ENCODE measurements at regions not wholly inside any gene's neighbourhood (a gene's known extent, or its start where the extent isn't known, plus 50 kb on each side); places are given as distances from the start of the nearest gene placed in this dataset.

DNA sequence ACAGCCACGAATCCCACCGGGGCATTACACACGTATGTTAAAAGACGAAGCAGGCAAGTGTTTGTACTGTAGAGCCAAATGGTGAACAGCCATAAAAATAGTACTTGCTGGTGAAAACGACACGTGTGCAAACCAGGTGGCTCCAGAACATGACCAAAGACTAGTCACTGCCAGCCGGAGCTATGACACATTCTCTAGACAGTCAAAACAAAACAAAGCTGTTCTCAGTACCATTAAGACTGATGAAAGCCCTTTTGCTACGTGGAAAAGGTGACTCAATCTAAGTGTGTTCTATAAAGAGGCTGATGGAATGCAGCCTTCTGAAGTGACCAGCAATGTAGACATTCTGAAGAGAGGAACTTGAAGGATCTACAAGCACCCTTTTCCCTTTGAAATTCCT lies 367.7 kb upstream of the NETO1 start:
- DNase-seq (ENCODE audit: low spot score): peak; percentile 83

DNA sequence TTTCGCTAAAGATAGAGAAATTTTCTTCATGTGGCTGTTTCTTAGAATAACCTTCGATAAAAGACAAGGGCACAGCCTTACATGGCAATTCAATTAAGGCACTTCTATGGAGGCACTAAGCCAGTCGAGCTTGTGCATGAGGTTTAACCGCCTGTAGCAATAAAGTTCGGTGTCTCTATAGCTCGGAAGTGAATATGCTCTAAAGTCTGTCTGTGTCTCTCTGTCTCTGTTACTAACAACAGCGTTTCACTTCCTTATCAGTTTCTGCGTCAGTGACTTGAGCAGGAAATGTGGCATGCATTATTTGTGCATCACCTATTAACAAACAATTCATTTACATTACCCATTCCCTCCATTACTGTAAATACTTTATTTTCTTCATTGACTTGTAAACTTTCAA lies 365.1 kb upstream of the NETO1 start:
- DNase-seq (ENCODE audit: low spot score): no peak

GRCh38 chr18:73220663-73221062 lies 352.9 kb upstream of the NETO1 start:
- DNase-seq (ENCODE audit: low spot score): no peak

DNA sequence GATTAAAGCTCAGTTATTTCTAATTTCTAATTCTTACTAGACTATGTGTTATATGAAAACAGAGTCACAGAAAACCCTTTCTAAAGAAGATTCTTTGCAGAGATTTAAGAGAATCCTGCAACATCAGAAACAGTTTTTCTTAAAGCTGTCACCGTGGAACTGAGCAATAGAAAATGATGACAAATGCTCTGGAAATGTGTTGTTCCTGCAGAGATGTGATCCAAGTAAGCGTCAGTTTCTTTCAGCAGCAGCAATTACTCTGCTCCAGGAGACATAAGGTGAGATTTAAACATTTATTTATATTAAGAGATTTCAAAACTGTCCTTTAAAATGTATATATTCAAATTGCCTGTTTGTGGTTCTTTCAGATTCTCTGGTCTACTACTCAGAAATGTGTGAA lies 350.5 kb upstream of the NETO1 start:
- no peak for DNase-seq (ENCODE audit: low spot score)

DNA sequence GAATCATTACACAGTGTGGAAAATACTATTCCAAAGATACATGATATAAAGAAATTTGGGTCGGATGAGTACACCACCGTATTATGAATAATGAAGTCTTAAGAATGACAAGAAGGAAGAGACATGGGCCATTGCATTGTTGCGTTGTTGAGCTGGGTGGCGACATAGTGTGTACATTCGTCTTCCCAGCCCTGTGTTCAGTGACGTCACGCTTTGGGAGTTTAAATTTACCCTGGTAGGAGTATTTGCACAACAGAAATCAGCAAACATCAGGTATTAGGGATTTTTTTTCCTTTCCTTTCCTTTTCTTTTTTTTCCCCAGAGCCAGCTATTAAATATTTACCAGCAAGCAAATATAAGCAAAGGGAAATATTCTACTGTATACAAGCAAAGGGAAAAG lies 347.2 kb upstream of the NETO1 start:
- DNase-seq (ENCODE audit: low spot score): no peak

DNA sequence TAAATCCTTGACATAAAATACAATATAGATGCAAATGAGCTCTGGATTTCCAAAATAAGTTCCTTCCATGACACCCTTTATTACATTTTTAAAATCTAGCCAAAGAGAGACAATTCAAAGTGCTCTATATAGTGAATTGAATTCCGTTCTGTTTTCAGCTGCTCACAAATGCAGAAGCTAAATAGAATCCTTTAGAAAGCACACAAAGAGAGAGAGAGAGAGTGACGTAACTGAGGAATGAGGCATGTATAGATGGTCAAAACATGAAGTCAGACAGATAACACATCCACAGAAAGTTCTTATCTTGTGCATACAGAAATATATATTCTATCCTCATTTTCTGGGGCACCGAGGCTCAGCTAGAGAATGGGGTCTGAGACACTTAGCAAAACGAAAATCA lies 344.7 kb upstream of the NETO1 start:
- no peak for DNase-seq (ENCODE audit: low spot score)

DNA sequence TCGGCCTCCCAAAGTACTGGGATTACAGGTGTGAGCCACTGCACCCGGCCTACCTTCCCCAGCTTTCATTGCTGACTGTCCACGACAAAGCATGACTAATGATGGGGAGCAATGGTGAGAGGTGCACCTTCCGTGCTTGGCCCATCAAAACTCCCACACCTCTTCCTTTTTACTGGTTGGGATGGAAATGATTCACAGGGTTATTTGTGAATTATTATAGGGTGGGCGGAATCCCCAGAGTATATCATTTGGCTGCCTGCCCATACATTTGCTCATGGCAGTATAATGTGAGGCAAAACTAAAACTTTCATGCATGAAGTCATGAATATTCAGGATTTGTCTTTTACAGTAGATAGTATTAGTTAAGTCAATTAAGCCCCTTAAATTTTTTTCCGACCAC lies 334.2 kb upstream of the NETO1 start:
- no peak for DNase-seq (ENCODE audit: low spot score)

DNA sequence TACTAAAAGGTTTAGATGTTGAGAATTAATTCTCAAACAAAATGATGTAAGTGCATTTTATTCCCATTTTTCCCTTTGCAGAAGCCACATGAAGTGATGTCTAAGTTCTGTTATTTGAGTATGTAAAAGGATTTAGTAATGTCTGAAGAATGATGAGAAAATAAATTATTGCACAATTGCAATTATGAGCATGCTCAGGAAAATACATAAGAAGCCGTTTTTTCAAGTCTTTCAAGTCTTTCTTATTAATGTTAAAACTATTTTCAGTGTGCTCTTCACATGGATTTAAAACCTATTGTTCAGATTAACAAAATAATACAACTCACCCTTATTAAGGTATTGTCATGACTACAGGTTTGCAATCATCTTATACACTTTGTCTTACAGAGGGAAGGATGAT lies 331.4 kb upstream of the NETO1 start:
- no peak for DNase-seq (ENCODE audit: low spot score)

DNA sequence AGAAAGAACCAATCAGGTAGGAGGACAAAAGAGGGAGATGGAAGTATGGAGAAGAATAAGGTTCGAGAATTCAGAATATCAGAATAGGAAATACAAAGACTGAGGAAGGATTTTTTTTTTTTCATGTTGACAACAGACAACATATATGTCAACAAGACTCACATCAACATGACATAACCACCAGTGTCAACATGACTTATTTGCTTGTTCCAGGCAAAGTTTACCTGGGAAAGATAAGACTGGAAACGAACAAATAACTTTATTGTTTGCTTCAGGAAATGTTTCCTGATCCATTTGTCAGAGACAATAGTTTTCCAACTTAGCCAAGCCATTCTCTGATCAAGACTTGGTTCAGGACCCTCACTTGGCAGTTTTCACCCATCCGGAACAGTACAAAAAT lies 321.9 kb upstream of the NETO1 start:
- DNase-seq (ENCODE audit: low spot score): no peak

DNA sequence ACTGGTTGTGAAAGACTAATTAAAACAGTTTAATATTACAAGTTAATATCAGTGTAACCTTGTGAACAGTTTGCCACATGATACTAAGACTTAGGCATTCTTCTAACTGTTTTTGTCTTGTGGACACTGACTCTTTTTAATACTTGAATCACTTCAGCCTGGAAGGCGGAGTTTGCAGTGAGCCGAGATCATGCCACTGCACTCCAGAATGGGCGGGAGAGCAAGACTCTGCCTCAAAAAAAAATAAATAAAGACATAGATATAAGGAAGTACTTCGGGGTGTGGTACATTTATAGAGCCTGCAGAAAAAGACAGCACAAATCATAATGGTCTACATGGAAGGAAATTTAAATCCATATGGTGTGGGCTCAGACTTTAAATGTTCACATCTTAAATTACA lies 300.4 kb upstream of the NETO1 start:
- peak; percentile 43 for DNase-seq (ENCODE audit: low spot score)

GRCh38 chr18:73164430-73164829 lies 296.6 kb upstream of the NETO1 start:
- no peak for DNase-seq (ENCODE audit: low spot score)

- no peak for DNase-seq (ENCODE audit: low spot score)
Measured at GRCh38 chr18:73163236-73163635, 295.4 kb upstream of the NETO1 start.

DNA sequence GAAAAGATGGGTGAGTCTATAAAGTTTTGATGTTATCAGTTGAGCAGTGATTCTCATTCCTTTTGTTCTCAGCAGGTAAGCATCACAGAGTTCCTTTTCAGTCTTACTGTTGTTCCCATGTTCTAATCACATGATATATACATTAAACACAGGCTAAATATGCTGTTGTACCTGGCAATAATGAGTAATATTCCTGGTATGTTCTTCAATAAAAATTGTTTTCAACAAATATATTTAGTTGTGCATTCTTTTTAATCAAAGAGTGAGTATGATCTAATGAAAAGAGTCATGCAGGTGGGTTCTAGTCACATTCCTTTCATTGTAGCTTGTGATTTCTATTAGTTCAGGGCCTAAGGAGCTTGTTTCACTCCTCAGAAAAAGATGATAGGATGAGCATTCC lies 288.3 kb upstream of the NETO1 start:
- DNase-seq (ENCODE audit: low spot score): no peak

DNA sequence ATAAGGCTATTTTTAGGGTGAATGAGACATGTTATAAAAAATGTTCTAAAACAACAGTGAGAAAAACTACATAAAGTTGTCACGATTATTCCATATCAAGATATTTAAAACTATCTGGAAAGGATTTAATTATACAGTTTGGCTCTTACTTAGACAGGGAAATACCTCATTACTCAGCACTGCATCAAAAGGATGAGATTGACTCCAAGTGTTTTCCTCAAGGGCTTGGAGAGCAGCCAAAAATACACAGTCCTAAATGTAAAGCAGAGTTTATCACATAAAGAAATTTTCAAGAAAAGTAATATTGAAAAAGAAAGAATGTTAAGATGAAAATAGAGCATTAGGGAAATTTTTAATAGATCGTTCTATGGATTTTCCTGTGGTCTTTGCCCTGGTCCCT lies 285.5 kb upstream of the NETO1 start:
- no peak for DNase-seq (ENCODE audit: low spot score)

- DNase-seq (ENCODE audit: low spot score): peak; percentile 93
Measured at GRCh38 chr18:73151086-73151485, 283.3 kb upstream of the NETO1 start.

DNA sequence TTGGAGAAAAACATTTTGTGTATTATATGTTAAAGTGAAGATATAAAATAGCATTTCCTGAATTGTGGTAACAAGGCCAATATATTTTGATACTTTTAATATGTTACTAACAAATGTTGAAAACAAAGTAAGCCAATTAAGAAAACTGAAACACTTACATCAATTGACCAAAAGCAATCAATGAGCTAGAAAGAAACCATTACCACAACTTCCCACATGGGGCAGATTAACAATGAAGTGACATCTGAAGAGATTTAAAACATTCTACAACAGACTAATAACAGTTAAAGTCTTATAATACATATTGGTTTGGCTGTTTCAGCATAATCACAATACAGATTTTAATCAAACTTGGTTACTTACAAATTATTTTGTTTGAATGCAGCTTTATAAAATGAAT lies 282.4 kb upstream of the NETO1 start:
- DNase-seq (ENCODE audit: low spot score): no peak

GRCh38 chr18:73147590-73147989 lies 279.8 kb upstream of the NETO1 start:
- DNase-seq (ENCODE audit: low spot score): no peak

DNA sequence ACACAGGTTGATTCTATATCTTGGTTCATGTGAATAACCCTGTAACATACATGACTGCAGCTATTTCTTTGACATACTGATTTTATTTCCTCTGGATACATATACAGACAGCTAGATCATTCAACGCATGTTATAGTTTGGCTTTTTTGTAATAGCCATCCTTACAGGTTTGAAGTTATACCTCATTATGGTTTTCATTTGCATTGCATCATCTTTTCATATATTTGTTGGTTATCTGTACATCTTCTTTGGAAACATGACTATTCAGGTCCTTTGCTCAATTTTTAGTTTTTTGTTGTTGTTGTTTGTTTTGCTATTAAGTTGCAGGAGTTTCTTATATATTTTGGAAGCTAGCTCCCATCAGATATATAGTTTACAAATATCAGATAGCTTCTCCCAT lies 276.2 kb upstream of the NETO1 start:
- no peak for DNase-seq (ENCODE audit: low spot score)

DNA sequence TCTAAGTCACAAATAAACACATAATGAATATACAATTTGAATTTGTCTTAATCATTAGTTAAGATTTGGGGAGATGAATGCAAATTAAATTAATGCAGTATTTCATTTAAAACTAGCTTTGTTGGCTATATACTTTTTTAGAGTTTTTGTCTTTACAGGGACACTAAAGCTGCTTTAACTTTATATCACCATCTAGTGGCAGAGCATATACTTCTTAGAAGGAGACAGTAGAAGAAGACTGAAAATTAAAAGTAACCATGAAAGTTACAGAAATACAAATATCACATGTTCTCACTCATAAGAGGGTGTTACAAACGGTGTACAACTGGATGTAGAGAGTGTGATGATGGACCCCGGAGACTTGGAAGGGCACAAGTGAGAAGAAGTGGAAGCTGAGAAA lies 268.3 kb upstream of the NETO1 start:
- DNase-seq (ENCODE audit: low spot score): peak; percentile 26

DNA sequence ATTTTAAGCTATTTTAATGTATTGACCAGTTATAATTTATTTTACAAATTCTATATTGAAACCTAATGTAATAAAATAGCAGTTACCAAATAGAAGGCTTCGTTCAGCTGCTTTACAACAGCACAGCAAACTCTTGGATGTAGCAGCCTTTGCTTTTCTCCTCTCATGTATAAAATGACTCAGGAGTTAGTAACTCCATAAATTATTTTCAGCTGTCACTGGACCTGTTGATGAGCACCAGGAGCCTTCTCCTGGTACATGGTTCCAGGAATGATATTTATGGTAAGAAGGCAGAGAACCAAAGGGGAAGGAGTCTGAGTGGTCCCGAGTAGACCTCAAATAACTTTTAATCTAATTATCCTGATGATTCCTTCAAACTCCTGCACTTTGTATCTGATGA lies 256.4 kb upstream of the NETO1 start:
- no peak for DNase-seq (ENCODE audit: low spot score)

GRCh38 chr18:73121207-73121606 lies 253.4 kb upstream of the NETO1 start:
- no peak for DNase-seq (ENCODE audit: low spot score)

DNA sequence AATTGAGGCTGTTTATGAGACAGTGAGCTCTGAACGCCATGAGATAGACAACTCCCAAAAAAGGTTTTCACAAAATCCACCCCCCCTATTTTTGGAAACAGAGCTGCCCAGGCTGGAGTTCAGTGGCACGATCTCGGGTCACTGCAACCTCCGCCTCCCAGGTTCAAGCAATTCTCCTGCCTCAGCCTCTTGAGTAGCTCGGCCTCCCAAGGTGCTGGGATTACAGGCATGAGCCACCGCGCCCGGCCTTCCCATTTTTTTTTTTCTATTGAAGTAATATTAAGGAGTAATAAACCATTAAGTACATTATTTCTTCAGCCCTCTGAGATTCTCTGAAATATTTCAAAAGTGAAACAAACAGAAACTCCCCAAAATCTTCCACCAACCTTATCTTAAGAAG lies 252.8 kb upstream of the NETO1 start:
- DNase-seq (ENCODE audit: low spot score): no peak

- peak; percentile 26 for DNase-seq (ENCODE audit: low spot score)
Measured at GRCh38 chr18:73119574-73119973, 251.8 kb upstream of the NETO1 start.

DNA sequence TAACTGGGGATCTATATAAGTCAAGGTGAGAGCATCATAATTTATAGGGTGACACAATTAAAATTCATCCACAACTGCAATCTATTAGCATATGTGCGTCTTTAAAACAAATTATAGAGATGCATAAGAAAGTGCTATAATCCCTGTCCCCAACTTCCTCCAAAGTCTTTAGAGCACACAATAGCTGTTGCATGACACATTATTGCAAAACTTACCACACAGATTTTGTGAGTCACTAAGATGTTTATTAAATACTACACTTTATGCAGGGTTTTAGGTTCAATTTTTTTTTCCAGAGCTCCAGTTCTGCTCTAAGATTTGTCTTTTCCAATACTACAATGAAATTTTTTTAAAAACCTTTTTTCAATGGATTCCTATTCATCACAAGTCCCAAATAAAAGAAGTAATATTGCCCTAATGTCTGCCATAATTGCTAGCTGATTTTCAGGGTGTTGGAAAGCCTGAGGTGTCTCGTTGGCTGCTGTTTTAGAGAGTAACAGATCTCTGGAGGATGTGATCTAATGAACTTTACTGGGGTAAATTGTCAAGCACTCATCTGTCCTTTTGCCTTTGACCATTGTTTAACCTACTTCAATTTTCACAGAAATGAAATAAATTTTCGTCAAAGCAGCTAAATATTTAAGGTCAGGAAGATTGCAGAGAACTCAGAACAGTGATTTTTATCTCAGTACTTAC lies 250.5 kb upstream of the NETO1 start:
- DNase-seq (ENCODE audit: low spot score): peak; percentile 82

- DNase-seq (ENCODE audit: low spot score): no peak
Measured at GRCh38 chr18:73110307-73110706, 242.5 kb upstream of the NETO1 start.

Measured in H4 (cell line).